ENCODE measurements at regions not wholly inside any gene's neighbourhood (a gene's known extent, or its start where the extent isn't known, plus 50 kb on each side); places are given as distances from the start of the nearest gene placed in this dataset.

- no peak for TF ChIP-seq CTCF (optimal IDR thresholded peaks at IDR 0.05 in 1 of 3, IDR thresholded peaks at IDR 0.05 in 1 of 3, conservative IDR thresholded peaks at IDR 0.05 in 1 of 3; ENCODE audit: extremely low read depth in 1 of 3, insufficient read depth in 2 of 3, low read length in 3 of 3)
- no peak for TF ChIP-seq EZH2 (IDR thresholded peaks at IDR 0.05; ENCODE audit: low read length)
Observed at GRCh38 chr17:65345261-65346005, 208.3 kb downstream of the RGS9 start.
